ENCODE measurements at regions not wholly inside any gene's neighbourhood (a gene's known extent, or its start where the extent isn't known, plus 50 kb on each side); places are given as distances from the start of the nearest gene placed in this dataset.

DNA sequence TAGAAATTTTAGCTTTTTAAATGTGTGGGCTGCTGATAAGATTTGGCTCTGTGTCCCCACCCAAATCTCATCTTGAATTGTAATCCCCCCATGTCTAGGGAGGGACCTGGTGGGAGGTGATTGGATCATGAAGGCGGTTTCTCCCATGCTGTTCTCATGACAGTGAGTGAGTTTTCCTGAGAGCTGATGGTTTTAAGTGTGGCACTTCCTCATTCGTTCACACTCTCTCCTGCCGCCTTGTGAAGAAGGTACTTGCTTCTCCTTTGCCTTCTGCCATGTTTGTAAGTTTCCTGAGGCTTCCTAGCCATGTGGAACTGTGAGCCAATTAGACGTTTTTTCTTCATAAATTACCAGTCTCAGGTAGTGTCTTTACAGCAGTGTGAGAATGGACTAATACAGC lies 127.8 kb upstream of the MVB12B start:
- no peaks in the 10 kb centered on the region for H3K9me3 ChIP-seq (ENCODE audit: severe bottlenecking)
- H3K4me3 ChIP-seq (ENCODE audit: severe bottlenecking), result no peak overlapping the region
- no peaks in the 10 kb centered on the region for H3K4me1 ChIP-seq (ENCODE audit: insufficient read depth, poor library complexity, severe bottlenecking)
- no peak overlapping the region for H3K27ac ChIP-seq (ENCODE audit: poor library complexity, severe bottlenecking)
- ATAC-seq (ENCODE audit: low read depth) (no peak), DNase-seq (ENCODE audit: low spot score) (no peak)
- TF ChIP-seq, protein P1, sequence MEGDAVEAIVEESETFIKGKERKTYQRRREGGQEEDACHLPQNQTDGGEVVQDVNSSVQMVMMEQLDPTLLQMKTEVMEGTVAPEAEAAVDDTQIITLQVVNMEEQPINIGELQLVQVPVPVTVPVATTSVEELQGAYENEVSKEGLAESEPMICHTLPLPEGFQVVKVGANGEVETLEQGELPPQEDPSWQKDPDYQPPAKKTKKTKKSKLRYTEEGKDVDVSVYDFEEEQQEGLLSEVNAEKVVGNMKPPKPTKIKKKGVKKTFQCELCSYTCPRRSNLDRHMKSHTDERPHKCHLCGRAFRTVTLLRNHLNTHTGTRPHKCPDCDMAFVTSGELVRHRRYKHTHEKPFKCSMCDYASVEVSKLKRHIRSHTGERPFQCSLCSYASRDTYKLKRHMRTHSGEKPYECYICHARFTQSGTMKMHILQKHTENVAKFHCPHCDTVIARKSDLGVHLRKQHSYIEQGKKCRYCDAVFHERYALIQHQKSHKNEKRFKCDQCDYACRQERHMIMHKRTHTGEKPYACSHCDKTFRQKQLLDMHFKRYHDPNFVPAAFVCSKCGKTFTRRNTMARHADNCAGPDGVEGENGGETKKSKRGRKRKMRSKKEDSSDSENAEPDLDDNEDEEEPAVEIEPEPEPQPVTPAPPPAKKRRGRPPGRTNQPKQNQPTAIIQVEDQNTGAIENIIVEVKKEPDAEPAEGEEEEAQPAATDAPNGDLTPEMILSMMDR (IDR thresholded peaks at IDR 0.05; ENCODE audit: poor library complexity, severe bottlenecking), result no peak
- H3K36me3 ChIP-seq (ENCODE audit: low read depth), result no peaks in the 10 kb centered on the region
- H3K27me3 ChIP-seq (ENCODE audit: insufficient read depth, poor library complexity, severe bottlenecking), result peaks cover 55% of the 10 kb centered on the region

DNA sequence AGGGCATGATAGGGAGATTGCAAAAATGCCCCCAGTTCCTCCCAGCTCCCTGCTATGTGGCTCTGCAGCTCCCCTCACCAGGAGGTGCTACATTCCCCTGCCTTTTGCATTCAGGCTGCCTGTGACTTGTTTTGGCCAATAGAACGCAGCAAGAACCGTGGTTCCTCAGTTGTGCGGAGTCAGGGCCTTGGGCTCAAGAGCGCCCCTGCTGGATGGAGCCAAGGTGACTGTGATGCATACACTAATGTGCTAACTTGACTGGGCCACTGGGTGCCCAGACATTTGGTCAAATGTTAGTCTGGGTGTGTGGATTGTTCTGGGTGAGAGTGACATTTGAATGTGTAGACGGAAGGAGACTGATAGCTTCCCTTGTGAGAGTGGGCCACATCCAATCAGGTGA lies 123.3 kb upstream of the MVB12B start:
- Histone ChIP-seq H3K27me3 (ENCODE audit: insufficient read depth, poor library complexity, severe bottlenecking) (peaks cover 25% of the 10 kb centered on the region), H3K4me1 (ENCODE audit: insufficient read depth, poor library complexity, severe bottlenecking) (no peaks in the 10 kb centered on the region), H3K27ac (ENCODE audit: poor library complexity, severe bottlenecking) (no peak overlapping the region), H3K4me3 (ENCODE audit: severe bottlenecking) (no peak overlapping the region), H3K9me3 (ENCODE audit: severe bottlenecking) (no peaks in the 10 kb centered on the region), H3K36me3 (ENCODE audit: low read depth) (no peaks in the 10 kb centered on the region)
- TF ChIP-seq, protein P1 (IDR thresholded peaks at IDR 0.05; ENCODE audit: poor library complexity, severe bottlenecking), result no peak
- DNase-seq (ENCODE audit: low spot score), result no peak
- ATAC-seq (ENCODE audit: low read depth), result no peak

DNA sequence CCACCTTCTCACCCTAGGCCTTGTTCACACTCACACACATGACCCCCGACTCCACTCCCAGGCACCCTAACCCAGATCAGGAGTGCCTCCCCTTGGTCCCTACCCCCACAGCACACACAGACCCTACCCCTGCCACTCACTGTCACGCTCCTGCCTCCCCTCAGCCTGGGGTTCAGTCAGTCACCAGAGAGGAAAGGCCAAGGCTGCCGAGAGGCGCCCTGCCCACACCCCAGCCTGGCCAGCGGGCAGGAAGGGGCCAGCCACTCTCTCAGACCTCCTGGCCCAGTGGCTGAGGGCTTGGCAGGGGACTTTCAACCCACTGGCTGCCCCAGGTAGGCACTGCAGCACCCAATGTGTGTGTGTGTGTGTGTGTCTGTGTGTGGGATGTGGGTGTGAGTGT lies 122.4 kb upstream of the MVB12B start:
- ATAC-seq (ENCODE audit: low read depth) (no peak), DNase-seq (ENCODE audit: low spot score) (no peak)
- TF ChIP-seq, protein P1 (IDR thresholded peaks at IDR 0.05; ENCODE audit: poor library complexity, severe bottlenecking), result no peak
- Histone ChIP-seq H3K9me3 (ENCODE audit: severe bottlenecking) (no peaks in the 10 kb centered on the region), H3K27me3 (ENCODE audit: insufficient read depth, poor library complexity, severe bottlenecking) (peaks cover 18% of the 10 kb centered on the region), H3K4me3 (ENCODE audit: severe bottlenecking) (no peak overlapping the region), H3K4me1 (ENCODE audit: insufficient read depth, poor library complexity, severe bottlenecking) (no peaks in the 10 kb centered on the region), H3K27ac (ENCODE audit: poor library complexity, severe bottlenecking) (no peak overlapping the region), H3K36me3 (ENCODE audit: low read depth) (no peaks in the 10 kb centered on the region)

DNA sequence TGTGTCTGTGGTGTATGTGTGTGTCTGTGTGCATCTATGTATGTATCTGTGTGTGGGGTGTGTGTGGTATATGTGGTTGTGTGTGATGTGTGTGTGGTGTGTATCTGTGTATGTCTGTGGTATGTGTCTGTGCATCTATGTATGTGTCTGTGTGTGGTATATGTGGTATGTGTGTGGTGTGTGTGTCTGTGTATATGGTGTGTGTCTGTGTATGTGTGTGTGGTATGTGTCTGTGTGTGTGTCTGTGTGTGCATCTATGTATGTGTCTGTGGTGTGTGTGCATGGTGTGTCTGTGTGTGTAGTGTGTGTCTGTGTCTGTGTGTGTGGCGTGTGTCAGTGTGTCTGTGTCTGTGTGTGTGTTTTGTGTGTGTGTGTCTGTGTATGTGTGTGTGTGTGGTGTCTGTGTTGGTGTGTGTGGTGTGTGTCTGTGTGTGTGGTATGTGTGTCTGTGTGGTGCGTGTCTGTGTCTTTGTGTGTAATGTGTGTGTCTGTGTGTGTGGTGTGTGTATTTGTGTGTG lies 121.9 kb upstream of the MVB12B start:
- no peak for ATAC-seq (ENCODE audit: low read depth)

DNA sequence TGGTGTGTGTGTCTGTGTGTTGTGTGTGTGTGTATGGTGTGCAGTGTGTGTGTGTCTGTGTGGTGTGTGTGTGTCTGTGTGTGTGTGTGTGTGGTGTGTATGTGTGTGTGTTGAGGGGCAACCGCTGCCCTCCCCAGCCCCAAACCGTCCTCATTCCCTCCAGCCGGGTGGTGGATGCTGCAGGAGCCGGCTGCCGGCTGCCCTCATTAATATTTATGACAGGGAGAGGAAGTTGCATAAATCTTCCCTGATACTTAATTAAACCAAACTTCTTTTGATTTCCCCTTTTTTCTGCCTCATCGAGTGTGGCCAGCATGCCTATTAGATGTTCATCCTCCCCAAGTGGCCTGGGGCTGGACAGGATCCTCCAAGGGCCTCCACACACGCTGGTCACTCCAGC lies 121.4 kb upstream of the MVB12B start:
- Histone ChIP-seq H3K36me3 (ENCODE audit: low read depth) (no peaks in the 10 kb centered on the region), H3K4me1 (ENCODE audit: insufficient read depth, poor library complexity, severe bottlenecking) (no peaks in the 10 kb centered on the region), H3K4me3 (ENCODE audit: severe bottlenecking) (no peak overlapping the region), H3K27me3 (ENCODE audit: insufficient read depth, poor library complexity, severe bottlenecking) (peaks cover 7% of the 10 kb centered on the region), H3K9me3 (ENCODE audit: severe bottlenecking) (no peaks in the 10 kb centered on the region), H3K27ac (ENCODE audit: poor library complexity, severe bottlenecking) (no peak overlapping the region)
- ATAC-seq (ENCODE audit: low read depth) (no peak), DNase-seq (ENCODE audit: low spot score) (no peak)
- TF ChIP-seq, protein P1 (IDR thresholded peaks at IDR 0.05; ENCODE audit: poor library complexity, severe bottlenecking), result no peak

More for the DNA sequence above, 121.9 kb upstream of the MVB12B start:
- Histone ChIP-seq H3K27ac (ENCODE audit: poor library complexity, severe bottlenecking) (no peak overlapping the region), H3K9me3 (ENCODE audit: severe bottlenecking) (no peaks in the 10 kb centered on the region), H3K27me3 (ENCODE audit: insufficient read depth, poor library complexity, severe bottlenecking) (peaks cover 12% of the 10 kb centered on the region), H3K4me3 (ENCODE audit: severe bottlenecking) (no peak overlapping the region), H3K36me3 (ENCODE audit: low read depth) (no peaks in the 10 kb centered on the region), H3K4me1 (ENCODE audit: insufficient read depth, poor library complexity, severe bottlenecking) (no peaks in the 10 kb centered on the region)
- TF ChIP-seq, protein P1 (IDR thresholded peaks at IDR 0.05; ENCODE audit: poor library complexity, severe bottlenecking), result no peak
- no peak for DNase-seq (ENCODE audit: low spot score)
